ENCODE measurements at regions not wholly inside any gene's neighbourhood (a gene's known extent, or its start where the extent isn't known, plus 50 kb on each side); places are given as distances from the start of the nearest gene placed in this dataset.

DNA sequence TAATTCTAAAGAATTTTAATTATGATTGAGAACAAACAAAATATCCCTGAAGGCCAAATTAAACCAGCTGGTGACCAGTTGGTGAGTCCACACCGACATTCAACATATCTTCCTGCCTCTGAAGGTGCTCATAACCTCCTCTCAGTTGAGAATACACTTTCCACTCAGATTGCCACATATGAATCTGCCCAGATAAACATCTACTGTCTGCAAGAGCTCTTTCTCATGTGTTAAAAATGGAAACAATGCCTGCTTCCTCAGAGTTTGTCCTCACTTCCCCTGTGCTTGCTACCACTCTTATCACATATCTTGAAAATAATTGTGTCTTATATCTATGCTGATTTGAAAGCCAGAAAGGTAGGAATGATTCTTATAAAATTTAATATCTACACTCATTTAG lies 177.7 kb upstream of the GULP1 start:
- Histone ChIP-seq H3K4me1 (no peaks in the 10 kb centered on the region), H3K9me3 (no peaks in the 10 kb centered on the region), H3K4me3 (no peak overlapping the region), H3K27me3 (ENCODE audit: insufficient read depth in 3 of 3, low read length in 2 of 3) (no peaks in the 10 kb centered on the region), H3K36me3 (ENCODE audit: insufficient read depth in 1 of 2, low read depth in 1 of 2) (no peaks in the 10 kb centered on the region), H3K27ac (no peak overlapping the region)
- intact Hi-C loops (cut with DNase I), result no loop called here
- TF ChIP-seq CTCF (IDR thresholded peaks at IDR 0.05), result no peak
- WGBS, 3 donors, result 14 to 16% (median 14%) methylated on average over 1 of the region's 1 CpG
- peak in 3 of 4 donors; percentile 23 to 46 (median 34) for ATAC-seq
- DNase-seq, result no peak

- Histone ChIP-seq H3K9me3 (no peaks in the 10 kb centered on the region), H3K4me1 (no peaks in the 10 kb centered on the region), H3K36me3 (ENCODE audit: insufficient read depth in 1 of 2, low read depth in 1 of 2) (no peaks in the 10 kb centered on the region), H3K27me3 (ENCODE audit: insufficient read depth in 3 of 3, low read length in 2 of 3) (no peaks in the 10 kb centered on the region), H3K4me3 (no peak overlapping the region), H3K27ac (no peak overlapping the region)
- whole genome bisulfite sequencing, 3 donors, result 50 to 62% (median 53%) methylated on average over 2 of the region's 2 CpGs
- DNase-seq, result no peak
- ATAC-seq, result no peak
- intact Hi-C loops (cut with DNase I), result no loop called here
- no peak for TF ChIP-seq CTCF (IDR thresholded peaks at IDR 0.05)
These were observed 174.0 kb upstream of the GULP1 start for GRCh38 chr2:188117706-188118105.

GRCh38 chr2:188118431-188118830 lies 173.2 kb upstream of the GULP1 start:
- DNase-seq (no peak), ATAC-seq (no peak)
- H3K27me3 ChIP-seq (ENCODE audit: insufficient read depth in 3 of 3, low read length in 2 of 3), result no peaks in the 10 kb centered on the region
- H3K4me1 ChIP-seq, result no peaks in the 10 kb centered on the region
- H3K4me3 ChIP-seq, result no peak overlapping the region
- intact Hi-C loops (cut with DNase I), result no loop called here
- no peaks in the 10 kb centered on the region for H3K9me3 ChIP-seq
- H3K36me3 ChIP-seq (ENCODE audit: insufficient read depth in 1 of 2, low read depth in 1 of 2), result no peaks in the 10 kb centered on the region
- H3K27ac ChIP-seq, result no peak overlapping the region
- TF ChIP-seq CTCF (IDR thresholded peaks at IDR 0.05), result no peak
- WGBS, 3 donors, result 8 to 21% (median 14%) methylated on average over 1 of the region's 1 CpG

GRCh38 chr2:188119112-188119838 lies 172.4 kb upstream of the GULP1 start:
- 76 to 87% (median 81%) methylated on average over 5 of the region's 5 CpGs for WGBS, 3 donors
- no peak for DNase-seq
- Histone ChIP-seq H3K27ac (no peak overlapping the region), H3K36me3 (ENCODE audit: insufficient read depth in 1 of 2, low read depth in 1 of 2) (no peaks in the 10 kb centered on the region), H3K27me3 (ENCODE audit: insufficient read depth in 3 of 3, low read length in 2 of 3) (no peaks in the 10 kb centered on the region), H3K4me1 (no peaks in the 10 kb centered on the region), H3K9me3 (no peaks in the 10 kb centered on the region), H3K4me3 (no peak overlapping the region)
- ATAC-seq, result no peak
- no peak for TF ChIP-seq CTCF (IDR thresholded peaks at IDR 0.05)
- intact Hi-C loops (cut with DNase I), result no loop called here

DNA sequence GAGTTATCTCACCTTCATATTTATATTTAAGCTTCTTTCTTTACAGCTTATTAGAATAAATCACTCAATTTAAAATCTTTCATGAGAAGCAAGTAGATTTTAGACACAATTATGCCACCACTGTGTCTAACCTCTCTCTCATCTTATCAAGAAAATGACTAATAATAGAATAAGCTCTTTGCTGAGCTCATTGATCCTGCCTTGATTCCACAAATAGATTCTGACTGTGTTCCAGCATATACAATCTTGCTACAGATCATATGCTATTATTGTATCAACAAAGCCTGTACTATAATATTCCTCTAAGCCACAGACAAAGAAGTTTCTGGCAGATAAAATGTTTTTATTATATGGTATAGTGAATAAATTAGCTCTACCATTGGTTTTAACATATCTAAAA lies 168.7 kb upstream of the GULP1 start:
- intact Hi-C loops (cut with DNase I), result no loop called here
- no peak for ATAC-seq

More for the DNA sequence above, 168.7 kb upstream of the GULP1 start:
- DNase-seq, result no peak
- H3K36me3 ChIP-seq (ENCODE audit: insufficient read depth in 1 of 2, low read depth in 1 of 2), result no peaks in the 10 kb centered on the region
- no peak for TF ChIP-seq CTCF (IDR thresholded peaks at IDR 0.05)
- no peak overlapping the region for H3K27ac ChIP-seq
- H3K4me3 ChIP-seq, result no peak overlapping the region
- no peaks in the 10 kb centered on the region for H3K9me3 ChIP-seq
- H3K27me3 ChIP-seq (ENCODE audit: insufficient read depth in 3 of 3, low read length in 2 of 3), result no peaks in the 10 kb centered on the region
- no peaks in the 10 kb centered on the region for H3K4me1 ChIP-seq
